Effector CD8-positive, alpha-beta T cell (primary cell): ENCODE measurements at regions not wholly inside any gene's neighbourhood (a gene's known extent, or its start where the extent isn't known, plus 50 kb on each side); places are given as distances from the start of the nearest gene placed in this dataset.

Experiments
- DNase-seq: peaks from one replicate; lab custom pipeline; 2025; lab: John Stamatoyannopoulos, UW

- no peak for DNase-seq
These were observed 290.4 kb downstream of the OLFM3 start for GRCh38 chr1:101706366-101706765.

- DNase-seq = no peak
These were observed 287.0 kb downstream of the OLFM3 start for GRCh38 chr1:101709721-101710120.

DNA sequence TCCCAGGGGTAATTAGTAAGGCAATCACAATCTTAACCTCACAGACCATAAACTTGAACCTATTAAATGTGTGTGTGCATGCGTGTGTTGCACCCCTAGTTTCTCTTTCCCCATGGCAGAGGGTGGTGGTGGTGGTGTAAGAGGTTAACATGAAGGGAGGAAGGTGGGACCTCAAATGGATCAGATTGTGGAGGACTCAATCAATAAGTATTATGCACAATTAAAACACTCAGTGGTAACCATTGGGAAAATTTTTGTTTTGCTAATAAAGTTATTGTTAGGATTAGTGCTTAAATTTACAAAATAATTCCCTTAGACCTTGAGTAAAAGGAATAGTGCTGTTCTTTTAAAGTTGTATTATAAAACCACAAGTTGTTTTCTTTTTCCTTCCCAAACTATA is 283.0 kb downstream of the OLFM3 start:
- DNase-seq = no peak

GRCh38 chr1:101723415-101723814 is 273.3 kb downstream of the OLFM3 start:
- DNase-seq = no peak

DNA sequence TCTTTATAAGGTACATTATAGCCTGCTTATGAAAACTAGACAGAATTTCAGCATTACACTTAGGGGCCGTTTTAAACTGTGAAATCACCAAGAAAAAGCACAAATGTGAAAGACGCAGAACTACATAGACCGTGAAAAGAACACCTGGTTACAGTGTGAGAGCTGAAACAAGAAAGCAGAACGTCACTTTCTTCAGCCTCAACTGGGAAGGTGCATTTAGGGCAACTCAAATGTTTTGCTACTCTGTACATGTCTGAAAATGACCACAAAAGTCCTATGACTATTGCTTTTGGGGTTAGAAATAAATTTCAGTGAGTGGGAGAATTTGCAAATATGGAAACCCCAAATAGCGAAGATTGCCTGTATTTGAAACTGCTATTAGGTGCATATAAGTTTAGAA is 268.7 kb downstream of the OLFM3 start:
- no peak for DNase-seq

DNA sequence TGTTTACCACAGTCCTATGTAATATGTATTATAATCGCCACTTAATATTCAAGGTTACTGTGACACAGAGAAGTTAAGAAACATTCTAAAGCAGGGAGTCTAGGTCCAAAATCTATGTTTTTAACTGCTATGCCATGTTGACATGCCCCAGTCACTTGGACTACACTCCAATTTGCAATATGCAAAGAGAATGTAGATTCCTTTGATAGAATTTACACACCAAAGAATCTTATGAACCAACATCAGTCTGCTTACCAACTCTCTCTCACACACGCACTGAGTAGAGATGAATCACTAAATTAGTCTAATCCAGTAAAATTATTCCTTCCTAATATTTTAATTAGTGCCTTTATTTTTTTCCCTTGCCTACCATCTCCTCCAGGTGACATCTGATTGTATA is 266.2 kb downstream of the OLFM3 start:
- no peak for DNase-seq

DNA sequence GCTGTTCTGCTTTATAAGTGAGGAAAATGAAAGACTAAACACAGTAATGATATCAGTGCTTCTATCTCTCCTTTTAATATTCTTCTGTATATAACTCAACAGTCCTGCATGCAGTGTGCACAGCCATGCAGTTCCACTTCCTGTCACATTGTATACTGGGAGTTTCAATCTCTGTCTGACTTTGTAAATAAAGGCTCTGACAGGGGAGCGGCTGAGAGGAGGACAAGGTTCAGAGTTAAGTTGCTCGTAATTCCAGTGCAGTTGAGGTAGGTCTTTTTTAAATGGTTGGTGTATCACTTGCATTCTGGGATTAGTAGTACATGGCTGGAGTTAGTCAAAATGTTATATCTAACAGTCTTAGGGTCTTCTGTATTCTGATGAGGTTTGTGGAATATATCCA is 264.5 kb downstream of the OLFM3 start:
- no peak for DNase-seq

GRCh38 chr1:101733340-101733739 is 263.4 kb downstream of the OLFM3 start:
- DNase-seq = no peak

GRCh38 chr1:101738475-101738874 is 258.3 kb downstream of the OLFM3 start:
- DNase-seq = no peak

GRCh38 chr1:101739146-101739545 is 257.6 kb downstream of the OLFM3 start:
- no peak for DNase-seq

DNA sequence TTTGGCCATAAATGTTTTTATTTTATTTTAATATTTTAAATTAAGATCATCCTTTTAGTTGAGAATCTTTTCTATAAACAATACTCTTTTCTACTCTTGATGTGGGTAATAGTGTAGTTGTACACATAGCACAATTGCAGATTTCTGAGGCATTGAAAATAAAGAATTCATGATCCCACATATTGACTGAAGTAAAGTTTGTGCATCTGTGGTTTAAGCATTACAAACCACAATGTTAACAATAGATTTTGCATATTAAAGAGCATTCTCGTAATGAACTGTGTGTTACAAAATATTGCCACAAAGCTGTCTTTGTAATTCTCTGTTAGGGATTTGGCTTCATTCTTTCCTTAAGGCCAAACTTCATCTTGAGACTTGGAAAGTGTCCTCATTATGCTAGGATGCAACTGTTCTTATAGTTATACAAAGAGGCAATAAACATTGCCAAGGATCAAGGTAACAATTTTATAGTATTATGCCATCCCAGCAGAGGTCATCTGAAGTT is 256.8 kb downstream of the OLFM3 start:
- no peak for DNase-seq

GRCh38 chr1:101741910-101742309 is 254.8 kb downstream of the OLFM3 start:
- no peak for DNase-seq

GRCh38 chr1:101742509-101742908 is 254.2 kb downstream of the OLFM3 start:
- DNase-seq = no peak

DNA sequence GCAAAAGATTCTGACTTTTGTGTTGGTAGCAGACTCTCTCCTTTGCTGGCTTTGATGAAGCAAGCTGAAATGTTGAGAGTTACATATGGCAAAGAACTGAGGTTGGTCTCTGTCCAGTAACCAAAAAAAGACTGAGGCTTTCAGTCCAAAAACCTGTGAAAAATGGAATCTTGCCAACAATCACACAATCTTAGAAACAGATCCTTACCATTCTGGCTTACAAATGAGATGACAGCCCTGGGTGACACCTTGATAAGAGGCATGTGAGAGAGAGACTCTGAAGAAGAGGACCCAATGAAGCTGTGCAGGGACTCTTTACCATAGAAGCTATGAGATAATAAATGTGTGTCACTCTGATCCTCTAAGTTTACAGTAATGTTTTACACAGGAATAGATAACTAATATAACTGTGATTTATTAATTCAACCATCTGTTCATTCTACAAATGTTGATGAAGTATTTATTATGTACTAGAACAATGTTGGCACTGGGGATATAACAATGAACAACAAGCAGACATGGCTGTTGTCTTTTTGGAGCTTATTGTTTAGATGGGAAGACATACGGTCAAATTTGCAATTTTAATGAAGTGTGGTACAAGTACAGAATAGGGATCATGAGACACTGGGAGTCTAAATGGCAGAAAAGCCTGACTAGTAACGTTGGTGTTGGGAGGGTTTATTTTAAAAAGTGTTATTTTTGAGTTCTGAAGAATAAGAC is 251.0 kb downstream of the OLFM3 start:
- no peak for DNase-seq

DNA sequence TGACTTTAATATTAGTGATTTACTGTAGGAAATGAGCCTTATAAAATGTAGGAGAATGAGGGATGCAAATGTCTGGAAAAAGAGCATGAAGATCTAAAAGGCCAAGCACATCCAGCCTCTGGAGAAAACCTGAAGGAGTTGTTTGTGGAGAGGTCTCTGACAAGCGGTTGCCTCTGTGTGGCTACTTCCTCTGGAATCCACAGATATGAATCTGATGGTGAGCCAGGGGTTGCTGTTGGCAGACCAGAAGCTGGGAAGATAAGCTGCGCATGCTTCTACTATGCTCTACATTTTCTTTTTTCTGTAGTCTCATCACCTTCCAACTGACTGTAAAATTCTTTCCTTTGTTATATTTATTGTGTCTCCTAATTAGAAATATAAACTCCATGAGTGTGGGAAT is 248.6 kb downstream of the OLFM3 start:
- DNase-seq = no peak
